ENCODE measurements at regions not wholly inside any gene's neighbourhood (a gene's known extent, or its start where the extent isn't known, plus 50 kb on each side); places are given as distances from the start of the nearest gene placed in this dataset.

- dilution Hi-C loops (cut with MboI; ENCODE audit: extremely low pct_ligation_motif_present, low sequenced_read_pairs) (no loop called here), intact Hi-C loops (cut with micrococcal nuclease) (no loop called here)
- Histone ChIP-seq H3K79me2 (ENCODE audit: control insufficient read depth, insufficient read depth, low read length) (no peaks in the 10 kb centered on the region), H3K4me2 (ENCODE audit: insufficient read depth, low read length) (no peak overlapping the region), H3K9me3 (replicated peaks; ENCODE audit: control insufficient read depth, insufficient read depth, low read length) (no peaks in the 10 kb centered on the region), H3K9me1 (replicated peaks; ENCODE audit: control insufficient read depth, extremely low read depth, insufficient read depth, low read length) (no peaks in the 10 kb centered on the region), H2AFZ (ENCODE audit: low read depth, low read length) (no peak overlapping the region), H3K36me3 (ENCODE audit: control insufficient read depth in 2 of 2, extremely low read depth in 1 of 2, insufficient read depth in 2 of 2, low read length in 2 of 2) (no peaks in the 10 kb centered on the region), H3K27me3 (ENCODE audit: control insufficient read depth in 2 of 2, insufficient read depth in 2 of 2, low read length in 2 of 2) (no peaks in the 10 kb centered on the region), H3K27ac (ENCODE audit: insufficient read depth, low read depth, low read length) (no peak overlapping the region), H4K20me1 (replicated peaks; ENCODE audit: control insufficient read depth, extremely low read depth, insufficient read depth, low read length) (no peaks in the 10 kb centered on the region), H3K4me1 (ENCODE audit: control insufficient read depth, extremely low read depth, insufficient read depth, low read length) (no peaks in the 10 kb centered on the region), H3K9ac (replicated peaks; ENCODE audit: extremely low read depth, insufficient read depth, low read length) (no peak overlapping the region), H3K4me3 (replicated peaks in 1 of 3; ENCODE audit: insufficient read depth in 1 of 3, low read depth in 1 of 3, low read length in 3 of 3) (no peak overlapping the region)
- POLR2A ChIA-PET: no interaction called here
- FAIRE-seq: no peak
- CTCF ChIA-PET: interaction anchor here (0.8 to 1.5 kb wide), 4 partner anchors 11 to 62 kb away, joined by 3 to 7 read pairs (median 4); no protein-coding TSS in a partner anchor
- no peak for TF ChIP-seq CTCF (IDR thresholded peaks at IDR 0.05; ENCODE audit: extremely low read depth in 1 of 2, insufficient read depth in 1 of 2, low read depth in 1 of 2, low read length in 2 of 2)
- TF ChIP-seq EZH2 (IDR thresholded peaks at IDR 0.05; ENCODE audit: borderline replicate concordance, low read depth, low read length, severe bottlenecking): no peak
- TF ChIP-seq GATA2 (IDR thresholded peaks at IDR 0.05; ENCODE audit: insufficient read depth, insufficient read length, low read depth, low read length): no peak
- TF ChIP-seq POLR2A (IDR thresholded peaks at IDR 0.05; ENCODE audit: low read depth, low read length): no peak
- TF ChIP-seq MYC (IDR thresholded peaks at IDR 0.05; ENCODE audit: low read depth, low read length): no peak
- TF ChIP-seq POLR2AphosphoS5 (IDR thresholded peaks at IDR 0.05; ENCODE audit: insufficient read depth, low read depth, low read length): no peak
- TF ChIP-seq FOS (IDR thresholded peaks at IDR 0.05; ENCODE audit: borderline replicate concordance, insufficient read depth, low read length): no peak
- no peak for TF ChIP-seq MAX (IDR thresholded peaks at IDR 0.05; ENCODE audit: insufficient read depth, insufficient read length)
- no peak for TF ChIP-seq JUN (IDR thresholded peaks at IDR 0.05; ENCODE audit: borderline replicate concordance, insufficient read depth, insufficient read length, low read depth)
- no peak for DNase-seq (ENCODE audit: low read depth, low spot score)
- BruUV-seq (replicated peaks): no TSS peak
Measured at GRCh38 chr2:46839045-46839444, 76.6 kb downstream of the MCFD2 start.
